Activated naive CD4-positive, alpha-beta T cell treated with anti-CD3 and anti-CD28 coated beads, Interleukin-2, amount 50 U/mL, for 24 hours (primary cell): ENCODE measurements at regions not wholly inside any gene's neighbourhood (a gene's known extent, or its start where the extent isn't known, plus 50 kb on each side); places are given as distances from the start of the nearest gene placed in this dataset.
"Not testable (repeated sequence)": the region's sequence is repeated elsewhere in the genome, so short reads cannot be mapped to it uniquely, and the experiment has no call there.

ENCODE experiments used
- H3K27ac Mint-ChIP-seq: one replicate; pipeline ENCODE4 v1.8.0; 2021; ENCODE audit warnings: mild to moderate bottlenecking, mixed read lengths
- H3K27me3 Mint-ChIP-seq: one replicate; pipeline ENCODE4 v1.8.0; 2021; ENCODE audit warnings: mixed read lengths
- H3K36me3 Mint-ChIP-seq: one replicate; pipeline ENCODE4 v1.8.0; 2021; ENCODE audit warnings: mixed read lengths
- H3K4me1 Mint-ChIP-seq: one replicate; pipeline ENCODE4 v1.8.0; 2021; ENCODE audit warnings: mixed read lengths
- H3K4me3 Mint-ChIP-seq: one replicate; pipeline ENCODE4 v1.8.0; 2021; ENCODE audit warnings: mild to moderate bottlenecking, mixed read lengths
- H3K9me3 Mint-ChIP-seq: one replicate; pipeline ENCODE4 v1.8.0; 2021; ENCODE audit warnings: mixed read lengths

DNA sequence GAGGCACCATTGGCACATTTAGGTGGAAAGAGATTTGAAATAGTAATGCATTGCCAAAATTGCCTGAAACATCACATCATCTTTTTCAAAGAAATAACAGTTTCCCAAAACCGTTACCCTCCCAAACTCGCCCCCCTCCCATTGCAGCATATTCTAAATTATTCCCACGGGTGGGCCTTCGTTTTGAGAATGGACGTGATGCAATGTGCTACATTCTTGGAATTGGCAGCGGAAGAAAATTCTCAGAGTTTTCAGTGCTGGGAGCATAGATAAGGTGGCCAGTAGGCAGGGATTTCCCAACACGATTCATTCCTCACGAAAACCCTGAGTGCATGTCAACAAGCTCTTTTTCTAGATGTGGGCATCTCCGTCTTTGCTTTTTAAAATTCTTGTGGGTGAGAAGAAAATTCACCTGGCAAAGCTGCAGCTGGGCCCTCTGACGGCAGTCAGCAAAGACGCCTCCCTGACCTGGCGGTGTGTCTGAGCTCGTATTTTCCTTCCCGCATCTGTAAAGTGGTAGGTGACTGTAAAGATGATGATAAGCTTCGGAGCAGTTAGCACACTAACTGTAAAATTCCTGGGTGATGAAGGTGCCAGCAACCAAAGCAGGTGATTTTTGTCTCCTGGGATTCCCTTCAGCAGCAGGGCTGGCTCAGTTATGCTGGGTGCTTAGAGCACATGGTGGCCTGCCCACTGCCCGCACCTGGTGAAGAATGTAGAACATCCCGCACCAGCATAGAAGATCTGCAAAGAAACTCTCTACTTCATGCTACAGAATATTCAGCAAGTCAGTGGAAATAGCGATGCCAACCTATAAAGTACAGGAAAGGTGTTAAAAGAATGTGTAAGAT, 141.9 kb upstream of the KLF6 start:
- Mint-ChIP-seq H3K27me3 (no peaks in the 10 kb centered on the region), H3K36me3 (no peaks in the 10 kb centered on the region), H3K27ac (no peak overlapping the region), H3K4me3 (no peak overlapping the region), H3K4me1 (no peaks in the 10 kb centered on the region), H3K9me3 (no peaks in the 10 kb centered on the region)

DNA sequence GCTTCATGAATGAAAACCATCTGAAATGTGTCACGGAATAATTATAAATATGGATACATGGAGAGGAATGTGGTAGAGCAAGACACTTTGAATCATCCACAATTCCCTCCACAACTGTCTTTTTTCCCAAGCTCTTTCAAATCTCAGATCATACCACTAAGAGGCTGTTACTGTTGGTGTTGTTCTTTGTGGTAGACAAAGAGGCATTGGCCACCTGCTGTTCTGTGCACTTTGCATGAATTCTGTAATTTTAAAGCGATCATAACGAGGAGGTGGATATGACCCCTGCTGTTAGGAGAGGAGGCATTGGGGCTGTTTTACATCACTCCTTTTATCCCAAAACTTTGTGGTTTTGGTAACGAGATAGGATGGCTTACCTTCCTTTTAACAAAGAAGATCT, 141.2 kb upstream of the KLF6 start:
- H3K36me3 Mint-ChIP-seq: no peaks in the 10 kb centered on the region
- no peak overlapping the region for H3K27ac Mint-ChIP-seq
- no peaks in the 10 kb centered on the region for H3K4me1 Mint-ChIP-seq
- H3K4me3 Mint-ChIP-seq: no peak overlapping the region
- no peaks in the 10 kb centered on the region for H3K9me3 Mint-ChIP-seq
- no peaks in the 10 kb centered on the region for H3K27me3 Mint-ChIP-seq

DNA sequence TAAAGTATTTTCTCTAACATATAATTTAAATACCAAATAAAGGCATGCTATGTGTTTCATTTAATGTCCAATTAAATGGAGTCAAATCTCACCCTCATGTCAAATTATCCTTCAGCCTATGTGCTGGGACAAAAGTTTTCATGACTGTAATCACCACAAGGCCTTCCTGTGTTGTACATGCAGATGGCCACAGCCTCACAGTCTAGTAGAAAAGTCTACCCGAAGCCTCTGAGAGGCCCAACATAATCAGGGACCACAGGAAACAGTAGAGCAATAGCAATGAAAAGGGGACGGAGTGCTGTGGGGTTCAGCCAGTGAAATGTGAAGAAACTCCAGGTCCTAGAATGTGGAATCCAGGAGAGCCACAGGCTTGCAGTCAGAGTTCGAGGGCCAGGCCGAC, 140.2 kb upstream of the KLF6 start:
- H3K9me3 Mint-ChIP-seq: no peaks in the 10 kb centered on the region
- H3K4me3 Mint-ChIP-seq: no peak overlapping the region
- H3K27me3 Mint-ChIP-seq: no peaks in the 10 kb centered on the region
- no peaks in the 10 kb centered on the region for H3K4me1 Mint-ChIP-seq
- no peaks in the 10 kb centered on the region for H3K36me3 Mint-ChIP-seq
- no peak overlapping the region for H3K27ac Mint-ChIP-seq

DNA sequence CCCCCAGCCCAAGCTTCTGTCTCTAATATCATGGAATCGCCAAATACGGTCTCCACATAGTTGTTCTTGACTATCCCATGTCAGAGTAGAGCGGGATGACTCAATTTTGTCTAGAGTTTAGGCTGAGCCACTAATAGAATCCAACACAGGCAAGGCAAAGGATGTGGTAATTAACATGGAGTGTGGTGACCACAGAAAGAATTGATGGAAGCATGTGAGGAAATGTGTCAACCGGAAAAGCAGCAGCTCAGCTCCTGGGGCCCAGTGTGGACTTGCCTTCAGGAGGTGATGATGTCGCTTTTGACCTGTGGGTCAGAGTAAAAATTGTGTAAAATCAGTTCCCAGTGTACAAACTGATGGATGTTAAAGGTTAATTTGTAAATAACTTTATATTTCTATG, 139.3 kb upstream of the KLF6 start:
- H3K4me3 Mint-ChIP-seq: no peak overlapping the region
- H3K27ac Mint-ChIP-seq: no peak overlapping the region
- H3K4me1 Mint-ChIP-seq: no peaks in the 10 kb centered on the region
- H3K9me3 Mint-ChIP-seq: no peaks in the 10 kb centered on the region
- H3K27me3 Mint-ChIP-seq: no peaks in the 10 kb centered on the region
- no peaks in the 10 kb centered on the region for H3K36me3 Mint-ChIP-seq

DNA sequence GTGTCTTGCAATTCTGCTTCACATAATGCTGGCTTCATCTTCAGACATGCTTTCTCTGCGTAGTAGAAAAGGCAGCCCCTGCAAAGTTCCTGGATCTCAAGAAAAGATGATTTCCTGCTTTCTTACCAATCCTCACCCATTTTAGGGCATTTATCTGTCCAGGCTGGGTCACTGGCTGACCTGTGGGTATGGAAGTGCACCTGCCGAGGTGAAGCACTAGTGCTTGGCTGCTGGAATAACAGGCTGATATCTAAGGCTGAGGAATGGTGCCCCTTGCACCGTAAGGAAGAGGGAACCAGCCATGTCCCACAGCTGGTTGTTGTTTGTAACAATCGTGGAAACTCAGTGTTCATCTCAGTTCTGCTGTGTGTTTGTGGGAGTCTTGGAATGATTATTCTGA, 138.0 kb upstream of the KLF6 start:
- no peak overlapping the region for H3K27ac Mint-ChIP-seq
- no peaks in the 10 kb centered on the region for H3K9me3 Mint-ChIP-seq
- no peaks in the 10 kb centered on the region for H3K27me3 Mint-ChIP-seq

DNA sequence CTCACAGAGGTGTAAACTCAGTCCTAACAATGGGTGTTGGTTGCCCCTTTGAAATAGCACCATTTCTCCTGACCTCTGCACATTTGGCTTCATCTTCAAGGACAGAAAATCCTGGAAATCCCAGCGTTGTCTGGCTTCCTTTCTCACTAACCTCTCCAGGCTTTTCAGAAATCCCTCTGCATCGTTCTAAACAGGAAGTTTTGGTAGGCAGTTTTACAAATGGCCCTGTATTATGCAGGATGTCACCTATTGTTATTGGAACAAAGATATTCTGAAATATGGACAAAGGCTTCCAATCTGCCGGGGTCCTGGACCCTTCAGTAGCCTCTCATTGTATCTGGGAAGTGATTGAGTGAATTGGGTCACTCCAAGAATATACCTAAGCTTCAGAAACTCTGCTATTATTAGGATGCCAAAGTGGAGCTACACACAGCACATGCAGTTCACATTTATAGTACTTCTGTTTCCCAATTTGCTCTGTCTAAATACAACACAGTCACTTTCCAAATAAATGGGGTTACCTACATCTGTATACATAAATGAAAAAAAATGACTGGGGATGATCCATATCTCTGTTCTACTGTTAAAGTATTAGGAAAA, 134.8 kb upstream of the KLF6 start:
- no peak overlapping the region for H3K27ac Mint-ChIP-seq
- H3K4me3 Mint-ChIP-seq: no peak overlapping the region
- H3K36me3 Mint-ChIP-seq: no peaks in the 10 kb centered on the region

More for the DNA sequence above, 138.0 kb upstream of the KLF6 start:
- Mint-ChIP-seq H3K36me3 (no peaks in the 10 kb centered on the region), H3K4me1 (no peaks in the 10 kb centered on the region), H3K4me3 (no peak overlapping the region)

DNA sequence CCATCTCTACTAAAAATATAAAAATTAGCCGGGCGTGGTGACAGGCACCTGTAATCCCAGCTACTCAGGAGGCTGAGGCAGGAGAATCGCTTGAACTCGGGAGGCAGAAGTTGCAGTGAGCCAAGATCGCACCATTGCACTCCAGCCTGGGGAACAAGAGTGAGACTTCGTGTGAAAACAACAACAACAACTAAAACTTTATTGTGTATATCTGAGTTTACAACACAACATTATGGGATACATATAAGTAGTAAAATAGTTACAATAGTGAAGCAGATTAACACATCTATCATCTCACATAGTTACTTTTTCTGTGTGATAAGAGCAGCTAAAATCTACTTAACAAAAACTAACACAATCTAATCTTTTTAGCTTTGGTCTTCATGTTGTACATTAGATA, 132.4 kb upstream of the KLF6 start:
- not testable (repeated sequence) for H3K27ac Mint-ChIP-seq, H3K27me3 Mint-ChIP-seq, H3K36me3 Mint-ChIP-seq, H3K9me3 Mint-ChIP-seq, H3K4me3 Mint-ChIP-seq, H3K4me1 Mint-ChIP-seq

More for the DNA sequence above, 134.8 kb upstream of the KLF6 start:
- Mint-ChIP-seq H3K4me1 (no peaks in the 10 kb centered on the region), H3K27me3 (no peaks in the 10 kb centered on the region), H3K9me3 (no peaks in the 10 kb centered on the region)

DNA sequence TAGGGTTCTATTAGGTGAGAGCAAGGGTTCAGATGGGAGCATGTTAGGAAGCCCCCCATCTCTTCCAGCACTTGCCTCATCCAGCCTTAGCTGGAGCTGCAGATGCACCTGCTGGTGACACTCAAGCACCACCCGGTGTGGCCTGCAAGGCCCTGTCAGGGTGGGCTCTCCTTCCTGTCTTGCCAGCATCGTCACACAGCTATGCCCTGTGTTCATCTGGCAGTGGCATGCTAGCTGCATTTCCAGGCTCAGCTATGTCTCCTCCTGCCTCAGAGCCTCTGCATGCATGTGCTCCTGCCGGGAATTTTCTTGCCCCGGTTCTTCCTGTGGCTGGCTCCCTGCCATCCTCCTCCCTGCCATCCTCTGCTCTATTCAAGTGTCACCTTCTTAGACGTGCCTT, 129.7 kb upstream of the KLF6 start:
- Mint-ChIP-seq H3K4me1 (no peaks in the 10 kb centered on the region), H3K27me3 (no peaks in the 10 kb centered on the region), H3K4me3 (no peak overlapping the region), H3K36me3 (no peaks in the 10 kb centered on the region), H3K27ac (no peak overlapping the region), H3K9me3 (no peaks in the 10 kb centered on the region)

DNA sequence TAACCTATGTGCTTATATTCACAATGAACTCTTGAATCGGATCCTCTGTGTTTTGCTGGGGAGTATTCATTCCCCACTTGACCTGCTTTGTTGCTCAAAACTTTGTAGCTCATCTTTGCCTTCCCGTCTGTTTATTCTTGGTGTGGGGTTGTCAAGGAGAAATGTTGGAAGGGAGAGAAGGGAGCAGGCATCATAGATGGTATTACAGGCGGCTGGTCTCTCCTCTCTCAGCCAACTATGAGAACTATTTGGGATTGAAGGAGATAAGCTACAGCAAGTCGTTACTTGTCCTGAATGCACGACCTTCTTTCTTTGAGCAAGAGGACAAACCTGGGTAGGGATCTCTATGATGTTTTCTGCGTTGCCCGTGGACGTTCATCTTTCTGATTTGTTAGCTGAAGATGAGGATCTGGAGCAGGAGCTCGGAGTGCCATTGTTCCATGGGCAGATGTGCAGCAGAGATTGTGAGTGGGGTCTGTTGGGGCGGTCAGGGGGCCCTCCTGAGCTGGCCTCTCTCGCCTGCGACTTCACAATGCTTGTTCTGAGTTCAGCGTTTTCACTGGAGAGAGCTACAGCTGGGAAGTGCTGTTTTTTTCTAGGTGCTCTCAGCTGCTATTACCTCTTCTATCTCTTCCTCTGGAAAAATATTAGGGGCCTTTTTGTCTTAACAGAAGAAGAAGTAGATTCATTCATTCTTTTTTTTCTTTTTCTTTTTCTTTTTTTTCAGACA, 126.9 kb upstream of the KLF6 start:
- Mint-ChIP-seq H3K27me3 (no peaks in the 10 kb centered on the region), H3K36me3 (no peaks in the 10 kb centered on the region), H3K4me3 (no peak overlapping the region), H3K9me3 (no peaks in the 10 kb centered on the region), H3K27ac (no peak overlapping the region), H3K4me1 (no peaks in the 10 kb centered on the region)

DNA sequence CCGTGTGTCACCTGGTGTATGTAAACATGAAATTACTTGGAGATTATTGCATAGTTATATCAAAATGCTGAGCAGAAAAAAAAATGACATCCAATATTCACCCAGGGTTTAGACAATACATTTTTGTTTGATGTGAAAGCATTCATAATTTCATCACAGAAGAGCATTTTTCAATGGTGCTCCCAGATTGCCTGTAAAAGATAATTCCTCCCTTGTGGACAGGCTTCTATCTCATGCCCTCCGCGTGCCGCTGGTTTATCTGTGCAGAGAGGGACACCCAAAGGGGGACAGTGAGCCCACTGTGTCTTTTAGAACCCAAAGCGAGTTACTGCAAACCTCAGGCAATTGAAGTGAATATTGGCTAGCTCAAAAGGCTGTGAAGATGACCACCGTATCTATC, 126.2 kb upstream of the KLF6 start:
- H3K4me3 Mint-ChIP-seq: no peak overlapping the region
- H3K36me3 Mint-ChIP-seq: no peaks in the 10 kb centered on the region
- no peaks in the 10 kb centered on the region for H3K27me3 Mint-ChIP-seq
- no peaks in the 10 kb centered on the region for H3K9me3 Mint-ChIP-seq
- no peak overlapping the region for H3K27ac Mint-ChIP-seq
- no peaks in the 10 kb centered on the region for H3K4me1 Mint-ChIP-seq

DNA sequence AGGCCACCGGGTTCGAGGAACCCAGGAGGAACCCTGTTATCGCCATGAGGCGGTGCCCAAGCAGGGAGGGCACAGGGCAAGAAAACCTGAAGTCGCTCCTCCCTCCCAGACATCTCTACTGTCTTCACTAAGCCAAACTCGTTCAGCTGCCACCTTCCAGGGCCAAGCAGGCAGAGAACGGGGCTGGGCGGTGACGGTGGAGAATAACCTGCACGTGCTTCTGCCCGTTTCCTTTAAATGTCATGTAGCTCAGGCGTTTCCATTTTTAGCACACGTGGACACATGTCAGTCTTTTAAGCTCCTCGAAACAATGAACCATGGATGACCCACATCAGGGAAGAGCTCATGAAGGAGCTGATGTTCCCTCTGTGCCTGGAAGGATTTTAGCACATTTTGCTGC, 124.3 kb upstream of the KLF6 start:
- H3K36me3 Mint-ChIP-seq: no peaks in the 10 kb centered on the region

DNA sequence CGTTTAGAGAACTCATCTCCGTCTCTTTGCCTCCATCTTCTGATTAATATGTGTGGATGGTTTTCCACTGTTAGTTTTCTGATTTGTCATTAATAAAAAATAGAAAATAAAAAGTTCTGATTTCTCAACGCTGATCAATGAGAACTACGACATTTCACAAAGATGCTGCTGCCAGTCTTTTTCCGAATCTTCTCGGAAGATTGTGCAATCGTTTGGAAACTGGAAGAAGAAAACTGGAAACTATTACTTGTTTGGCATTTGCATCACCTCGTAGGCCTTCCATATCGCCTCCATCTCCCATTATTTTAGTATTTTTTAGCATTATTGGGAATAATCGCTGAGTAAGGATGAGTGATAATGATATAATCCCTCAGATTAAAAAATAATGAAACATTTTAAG, 123.2 kb upstream of the KLF6 start:
- Mint-ChIP-seq H3K27ac (peak overlapping the region; percentile 35), H3K27me3 (no peaks in the 10 kb centered on the region), H3K36me3 (no peaks in the 10 kb centered on the region), H3K4me1 (no peaks in the 10 kb centered on the region), H3K4me3 (no peak overlapping the region), H3K9me3 (no peaks in the 10 kb centered on the region)

More for the DNA sequence above, 124.3 kb upstream of the KLF6 start:
- no peak overlapping the region for H3K27ac Mint-ChIP-seq
- no peak overlapping the region for H3K4me3 Mint-ChIP-seq
- no peaks in the 10 kb centered on the region for H3K27me3 Mint-ChIP-seq
- no peaks in the 10 kb centered on the region for H3K4me1 Mint-ChIP-seq
- no peaks in the 10 kb centered on the region for H3K9me3 Mint-ChIP-seq

DNA sequence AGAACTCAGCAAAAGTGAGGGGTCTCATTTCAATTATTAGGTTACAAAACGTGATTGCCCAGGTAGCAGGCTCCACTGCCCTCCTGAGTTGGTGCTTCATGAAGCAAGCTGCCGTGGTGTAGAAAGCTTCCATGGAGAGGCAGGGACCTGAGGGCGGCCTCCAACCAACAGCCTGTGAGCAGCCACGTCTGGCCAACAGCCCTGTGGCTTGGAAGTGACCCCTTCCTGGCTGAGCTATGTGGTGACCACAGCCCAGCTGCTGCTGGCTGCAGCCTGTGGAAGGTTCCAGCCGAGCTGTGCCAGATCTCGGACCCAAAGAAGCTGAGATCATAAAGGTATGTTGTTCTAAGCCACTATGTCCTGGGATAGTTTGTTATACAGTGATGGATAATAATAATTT, 122.5 kb upstream of the KLF6 start:
- Mint-ChIP-seq H3K27me3 (no peaks in the 10 kb centered on the region), H3K27ac (no peak overlapping the region), H3K4me3 (no peak overlapping the region), H3K36me3 (no peaks in the 10 kb centered on the region), H3K4me1 (peaks cover under 1% of the 10 kb centered on the region), H3K9me3 (no peaks in the 10 kb centered on the region)

DNA sequence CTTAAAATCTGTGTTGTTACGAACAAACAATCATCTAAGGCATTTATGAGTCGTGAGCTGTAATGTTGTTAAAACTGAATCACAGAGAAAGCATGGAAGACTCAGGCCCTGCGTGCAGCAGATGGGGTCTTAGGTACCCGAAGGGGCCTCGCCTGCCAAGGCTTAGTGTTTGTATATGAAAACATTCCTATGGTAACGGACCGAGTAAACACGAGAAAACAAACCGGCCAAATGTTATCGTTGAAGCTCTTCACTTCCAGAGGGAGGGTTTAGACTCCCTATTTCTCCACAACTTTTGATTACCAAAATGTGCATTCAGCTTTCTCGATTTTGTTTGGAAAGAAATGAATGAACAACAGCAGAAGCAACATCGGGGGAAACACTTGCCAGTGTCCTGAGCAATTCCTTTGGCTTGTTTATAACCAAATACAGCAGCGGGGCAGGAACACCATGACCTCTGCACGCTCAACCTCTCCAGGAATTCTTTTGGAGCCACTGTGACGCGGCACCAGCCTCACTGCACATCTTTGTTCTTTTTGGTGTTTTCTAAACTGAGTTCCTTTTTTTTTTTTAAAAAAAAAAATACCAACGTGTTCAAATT, 121.6 kb upstream of the KLF6 start:
- H3K4me3 Mint-ChIP-seq: no peak overlapping the region
- H3K36me3 Mint-ChIP-seq: no peaks in the 10 kb centered on the region
- peaks cover 8% of the 10 kb centered on the region for H3K4me1 Mint-ChIP-seq

DNA sequence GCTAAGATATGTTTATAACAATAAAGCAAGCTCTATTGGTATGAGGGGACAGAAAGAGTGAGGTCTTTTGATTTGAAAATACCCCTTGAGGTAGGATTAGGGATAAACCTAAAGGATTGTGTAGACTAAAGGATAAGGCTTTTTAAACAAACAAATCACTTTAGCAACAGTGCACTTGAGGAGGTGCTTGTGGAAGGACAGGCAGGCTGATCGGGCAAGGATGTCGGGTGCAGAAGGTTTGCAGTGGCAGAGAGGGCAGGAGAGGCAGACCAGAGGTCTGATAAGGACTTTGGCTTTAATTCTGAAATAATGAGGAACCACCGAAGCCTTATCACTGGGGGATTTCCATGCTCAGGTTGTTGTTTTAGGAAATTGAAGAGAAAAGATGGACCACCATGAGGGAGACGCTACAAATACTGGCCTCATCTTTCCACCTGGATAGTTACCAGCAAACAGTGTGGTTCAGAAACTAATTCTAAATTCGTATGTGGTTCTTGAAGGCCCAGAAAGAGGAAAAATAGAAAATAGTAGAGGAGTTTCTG, 119.5 kb upstream of the KLF6 start:
- Mint-ChIP-seq H3K27me3 (no peaks in the 10 kb centered on the region), H3K9me3 (no peaks in the 10 kb centered on the region), H3K4me1 (peaks cover 12% of the 10 kb centered on the region), H3K27ac (peak overlapping the region; percentile 20), H3K4me3 (no peak overlapping the region), H3K36me3 (no peaks in the 10 kb centered on the region)

More for the DNA sequence above, 121.6 kb upstream of the KLF6 start:
- Mint-ChIP-seq H3K27ac (no peak overlapping the region), H3K9me3 (no peaks in the 10 kb centered on the region), H3K27me3 (no peaks in the 10 kb centered on the region)
